T1000 (cell line): ENCODE measurements at regions not wholly inside any gene's neighbourhood (a gene's known extent, or its start where the extent isn't known, plus 50 kb on each side); places are given as distances from the start of the nearest gene placed in this dataset.
"Not testable (repeated sequence)": the region's sequence is repeated elsewhere in the genome, so short reads cannot be mapped to it uniquely, and the experiment has no call there.

Experiments
- DNase-seq: peaks from one replicate; lab custom pipeline; 2025; ENCODE audit warnings: mixed read lengths; lab: John Stamatoyannopoulos, UW

- no peak for DNase-seq
Observed at GRCh38 chr13:104967836-104968630, 1567.4 kb downstream of the EFNB2 start.

DNA sequence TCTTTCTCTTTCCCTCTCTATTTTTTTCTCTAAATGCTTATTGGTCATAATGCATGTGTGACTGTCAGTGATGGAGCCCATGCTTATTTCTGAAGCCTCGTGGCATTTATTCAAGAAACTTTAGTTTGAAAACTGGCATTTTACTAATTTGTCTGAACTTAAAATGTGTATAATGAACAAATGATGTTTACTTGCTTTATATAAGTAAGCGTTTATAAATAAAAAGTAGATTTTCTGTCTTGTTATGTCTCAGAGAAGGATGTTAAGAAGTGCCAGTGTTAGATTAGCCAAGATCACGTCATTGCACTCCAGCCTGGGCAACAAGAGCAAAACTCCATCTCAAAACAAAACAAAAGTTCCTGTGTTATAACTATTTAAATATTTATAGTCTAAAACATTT, 1568.1 kb downstream of the EFNB2 start:
- no peak for DNase-seq

DNA sequence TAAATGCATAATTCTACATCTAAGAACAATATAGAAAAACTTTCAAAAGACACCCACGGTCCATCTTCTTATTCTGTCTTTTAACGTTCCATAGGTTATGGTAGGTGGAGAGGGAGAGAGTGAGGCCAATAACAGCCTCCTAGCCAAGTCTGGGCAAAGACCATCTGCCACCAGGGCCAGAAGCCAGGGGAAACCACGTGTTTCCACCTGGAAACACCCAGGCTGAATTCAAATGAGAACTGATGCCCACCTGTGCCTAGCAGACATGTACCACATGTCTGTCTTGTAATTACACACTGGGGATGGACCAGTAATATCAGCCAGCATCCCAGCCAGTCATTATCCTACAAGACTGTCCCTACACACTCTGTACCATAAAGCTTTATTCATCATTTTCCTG, 1573.1 kb downstream of the EFNB2 start:
- DNase-seq, result no peak

DNA sequence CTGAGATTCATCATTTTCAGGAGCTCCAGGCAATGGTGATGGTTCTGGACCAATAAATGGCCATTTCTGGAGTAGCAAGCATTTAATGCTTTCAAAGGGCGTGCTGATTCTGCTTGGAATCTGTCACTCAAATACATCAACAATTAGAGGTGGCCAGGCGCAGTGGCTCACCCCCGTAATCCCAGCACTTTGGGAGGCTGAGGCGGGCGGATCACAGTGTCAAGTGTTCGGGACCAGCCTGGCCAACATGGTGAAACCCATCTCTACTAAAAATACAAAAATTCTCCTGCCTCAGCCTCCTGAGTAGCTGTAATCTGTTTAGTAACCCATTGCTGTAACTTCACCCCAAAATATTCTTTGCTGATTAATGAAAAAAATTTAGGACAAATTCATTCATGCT, 1574.2 kb downstream of the EFNB2 start:
- no peak for DNase-seq

GRCh38 chr13:104954210-104954609, 1581.3 kb downstream of the EFNB2 start:
- DNase-seq, result no peak

DNA sequence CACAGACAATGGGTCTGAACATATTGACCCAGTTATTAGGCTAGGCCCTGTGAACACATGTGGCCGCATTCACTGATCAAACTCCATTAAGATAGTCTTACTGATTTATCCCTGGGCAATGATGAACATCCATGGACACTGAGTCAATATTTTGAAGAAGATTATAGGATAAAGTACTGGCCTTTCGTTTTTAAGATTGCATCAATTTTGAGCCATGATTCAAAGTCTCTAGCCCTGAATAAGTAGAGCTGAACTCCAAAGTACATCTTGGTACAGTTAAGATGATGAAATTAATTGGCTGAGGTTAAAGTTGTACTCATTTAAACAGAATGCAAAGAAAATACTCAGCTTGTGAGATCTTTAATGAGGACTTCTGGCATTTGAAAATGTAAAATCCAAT, 1581.9 kb downstream of the EFNB2 start:
- DNase-seq, result no peak

GRCh38 chr13:104949840-104950740, 1585.4 kb downstream of the EFNB2 start:
- DNase-seq, result no peak

DNA sequence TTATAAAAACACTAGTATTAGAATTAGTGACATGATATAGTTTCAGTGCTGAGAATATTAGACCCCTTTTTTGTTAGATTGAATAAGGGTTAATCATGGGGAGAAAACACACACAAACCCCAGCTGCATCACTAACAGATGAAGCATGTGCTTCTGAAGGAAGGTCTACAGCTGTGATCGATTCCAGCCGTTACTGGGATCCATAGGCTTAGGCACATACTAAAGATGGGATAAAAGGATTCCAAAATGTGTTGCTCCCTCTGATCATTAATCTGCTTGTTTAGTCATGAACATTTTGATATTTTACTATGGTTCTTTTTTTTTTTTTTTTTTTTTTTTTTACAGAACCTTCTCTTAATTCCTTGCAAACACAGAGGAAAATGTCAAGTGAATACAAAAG, 1591.3 kb downstream of the EFNB2 start:
- DNase-seq, result no peak

GRCh38 chr13:104943331-104943730, 1592.1 kb downstream of the EFNB2 start:
- no peak for DNase-seq

DNA sequence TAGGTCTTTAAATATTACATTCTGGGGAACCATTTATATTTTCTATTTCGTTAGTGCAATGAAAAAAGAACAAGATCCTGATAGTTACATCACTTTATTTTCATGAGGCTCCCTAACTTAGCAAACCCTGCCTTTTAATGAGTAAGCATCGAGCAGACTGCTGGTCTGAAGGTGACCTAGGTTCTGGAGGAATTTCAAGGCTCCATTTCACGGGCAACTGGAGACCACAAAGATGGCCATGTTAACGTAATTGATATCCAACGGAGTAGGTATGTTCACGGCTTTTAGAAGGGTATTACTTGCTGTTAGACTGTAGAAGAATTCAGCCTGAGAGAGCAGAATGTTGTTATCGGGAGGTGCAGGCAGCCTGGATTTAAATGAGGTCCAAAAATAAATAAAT, 1597.6 kb downstream of the EFNB2 start:
- DNase-seq, result no peak

DNA sequence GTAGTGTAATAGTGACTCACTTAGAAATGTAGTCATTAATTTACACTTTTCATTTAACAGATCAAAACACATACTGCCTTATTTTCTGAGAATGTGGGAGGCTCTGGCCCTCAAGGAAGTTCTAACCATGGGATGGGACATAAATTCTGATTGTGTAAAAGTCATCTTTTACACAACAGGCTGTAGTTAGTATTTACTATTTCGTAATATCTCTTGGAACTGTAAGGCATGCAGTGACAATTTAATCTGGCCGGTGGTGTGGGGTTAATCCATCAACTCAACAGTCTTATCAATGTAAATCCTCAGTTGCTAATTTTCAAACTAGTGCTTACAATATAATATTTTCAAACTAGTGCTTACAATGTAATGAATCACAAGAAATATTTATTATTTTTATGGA, 1599.2 kb downstream of the EFNB2 start:
- DNase-seq, result no peak

DNA sequence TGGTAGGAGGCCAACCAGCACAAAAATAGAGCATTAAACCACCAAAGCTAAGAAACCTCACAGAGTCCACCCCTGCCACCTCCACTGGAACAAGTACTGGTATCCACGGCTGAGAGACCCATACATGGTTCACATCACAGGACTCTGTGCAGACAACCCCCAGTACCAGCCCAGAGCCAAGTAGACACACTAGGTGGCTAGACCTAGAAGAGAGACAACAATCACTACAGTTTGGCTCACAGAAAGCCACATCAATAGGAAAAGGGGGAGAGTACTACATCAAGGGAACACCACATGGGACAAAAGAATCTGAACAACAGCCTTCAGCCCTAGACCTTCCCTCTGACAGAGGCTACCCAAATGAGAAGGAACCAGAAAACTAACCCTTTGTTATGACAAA, 1614.9 kb downstream of the EFNB2 start:
- not testable (repeated sequence) for DNase-seq

DNA sequence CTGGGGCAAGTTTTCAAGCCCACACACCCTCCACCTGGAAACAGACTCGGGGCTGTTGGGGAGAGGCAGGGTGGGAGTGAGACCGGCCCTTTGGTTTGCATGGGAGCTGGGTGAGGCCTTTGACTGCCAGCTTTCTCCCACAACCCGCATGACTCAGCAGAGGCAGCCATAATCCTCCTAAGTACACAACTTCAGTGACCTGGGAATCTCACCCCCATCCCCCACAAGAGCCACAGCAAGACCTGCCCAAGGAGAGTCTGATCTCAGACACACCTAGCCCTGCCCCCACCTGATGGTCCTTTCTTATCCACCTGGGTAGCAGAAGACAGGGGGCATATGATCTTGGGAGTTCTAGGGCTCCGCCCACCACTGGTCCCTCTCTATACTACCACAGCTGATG, 1615.4 kb downstream of the EFNB2 start:
- no peak for DNase-seq

GRCh38 chr13:104900191-104900817, 1635.2 kb downstream of the EFNB2 start:
- DNase-seq, result no peak

- DNase-seq, result no peak
Observed at GRCh38 chr13:104898484-104898883, 1637.0 kb downstream of the EFNB2 start.

GRCh38 chr13:104895521-104895920, 1639.9 kb downstream of the EFNB2 start:
- no peak for DNase-seq

DNA sequence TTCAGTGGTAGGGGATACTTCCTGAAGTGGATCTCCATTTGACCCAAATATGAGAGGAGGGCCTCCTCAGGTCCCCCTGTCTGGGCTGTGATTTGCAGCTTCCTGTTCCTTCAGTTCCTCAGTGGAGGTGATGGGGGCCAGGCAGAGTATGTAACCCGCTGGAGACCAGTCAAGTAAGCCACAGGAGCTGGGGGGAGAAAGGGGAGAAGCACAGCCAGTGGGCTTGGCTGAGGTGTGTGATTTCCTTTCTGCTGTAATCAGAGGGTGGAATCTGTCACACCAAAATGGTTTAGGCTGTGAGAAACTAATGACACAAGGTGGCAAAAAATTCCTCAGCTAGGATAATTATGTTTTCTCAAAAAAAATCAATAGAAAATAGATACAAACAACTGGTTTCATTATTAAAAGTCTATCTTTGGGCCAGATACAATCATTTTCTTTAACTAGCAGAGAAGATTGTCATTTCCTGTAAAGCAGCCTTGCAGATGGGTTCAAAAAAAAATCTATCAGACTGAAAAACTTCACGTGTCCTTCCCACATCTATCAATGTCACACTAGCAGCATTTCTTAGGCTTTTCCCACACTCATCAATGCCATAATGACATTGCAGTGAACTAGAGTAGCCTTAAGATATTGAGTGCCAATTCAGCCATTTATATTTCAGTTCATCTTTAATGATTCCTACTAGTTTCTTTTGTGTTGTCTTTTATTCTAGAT, 1660.3 kb downstream of the EFNB2 start:
- DNase-seq, result no peak

- DNase-seq, result no peak
Observed at GRCh38 chr13:104872153-104872552, 1663.3 kb downstream of the EFNB2 start.

DNA sequence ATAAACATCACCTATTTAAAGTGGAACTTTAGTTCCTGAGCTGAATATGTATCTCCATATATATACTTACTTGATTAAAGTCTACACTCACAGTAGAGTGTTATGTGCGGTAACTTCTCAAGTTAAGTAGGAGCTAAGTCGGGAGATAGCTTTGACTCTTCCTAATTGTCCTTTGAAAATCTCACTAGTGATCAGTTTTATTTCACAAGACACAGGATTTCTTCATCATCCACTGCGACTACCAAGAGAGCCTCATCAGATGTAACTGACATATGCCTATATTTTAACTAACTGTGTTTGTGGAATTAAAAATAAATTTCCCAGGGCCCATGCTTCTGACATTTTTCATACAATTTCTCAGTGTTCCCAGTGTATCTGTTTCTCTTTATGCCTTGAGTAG, 1664.0 kb downstream of the EFNB2 start:
- no peak for DNase-seq

GRCh38 chr13:104869501-104869900, 1666.0 kb downstream of the EFNB2 start:
- no peak for DNase-seq

- DNase-seq, result no peak
Observed at GRCh38 chr13:104868806-104869205, 1666.7 kb downstream of the EFNB2 start.

GRCh38 chr13:104855581-104855980, 1679.9 kb downstream of the EFNB2 start:
- no peak for DNase-seq
